Endothelial cell of umbilical vein (primary cell): ENCODE measurements at regions not wholly inside any gene's neighbourhood (a gene's known extent, or its start where the extent isn't known, plus 50 kb on each side); places are given as distances from the start of the nearest gene placed in this dataset.

Source experiments
- CTCF ChIP-seq, 2 donors: IDR thresholded peaks; 1 replicate in 1 of 2; 2 replicates in 1 of 2; pipeline ENCODE4 v1.5.1; 2011; ENCODE audit warnings: low read length in 2 of 2, mild to moderate bottlenecking in 2 of 2, moderate library complexity in 2 of 2, control low read depth in 1 of 2, inconsistent platforms in 1 of 2, low read depth in 1 of 2; ENCODE audit not compliant: insufficient read depth in 1 of 2; ENCODE audit errors: extremely low read depth in 1 of 2
- EZH2 ChIP-seq: IDR thresholded peaks from 2 replicates; pipeline ENCODE4 v1.6.1; 2012; ENCODE audit warnings: borderline replicate concordance, low read depth, mild to moderate bottlenecking, moderate library complexity, low read length, inconsistent platforms; ENCODE audit not compliant: severe bottlenecking
- FOS ChIP-seq: IDR thresholded peaks from 2 replicates; pipeline ENCODE4 v1.6.1; 2011; ENCODE audit warnings: mild to moderate bottlenecking, low read length, moderate library complexity, borderline replicate concordance; ENCODE audit not compliant: insufficient read depth
- GATA2 ChIP-seq: IDR thresholded peaks from 2 replicates; pipeline ENCODE4 v1.7.0; 2011; ENCODE audit warnings: low read depth, mild to moderate bottlenecking, moderate library complexity, mixed read lengths, low read length; ENCODE audit not compliant: insufficient read length, insufficient read depth
- JUN ChIP-seq: IDR thresholded peaks from 2 replicates; pipeline ENCODE4 v1.6.1; 2011; ENCODE audit warnings: borderline replicate concordance, low read depth; ENCODE audit not compliant: insufficient read length, insufficient read depth
- MYC ChIP-seq: IDR thresholded peaks from one replicate; pipeline ENCODE4 v1.6.1; 2011; ENCODE audit warnings: mild to moderate bottlenecking, low read depth, low read length
- POLR2A ChIP-seq: IDR thresholded peaks from 2 replicates; pipeline ENCODE4 v1.6.1; 2012; ENCODE audit warnings: low read depth, mild to moderate bottlenecking, control low read depth, low read length

GRCh38 chr20:52275181-52275691 lies 83.7 kb upstream of the ZFP64 start:
- TF ChIP-seq EZH2 (no peak), CTCF (IDR thresholded peaks at IDR 0.05; ENCODE audit: extremely low read depth in 1 of 2, insufficient read depth in 1 of 2, low read depth in 1 of 2, low read length in 2 of 2) (no peak), POLR2A (no peak), GATA2 (no peak), FOS (no peak), MYC (no peak), JUN (no peak)
